HG03108 (cell line): ENCODE measurements at regions not wholly inside any gene's neighbourhood (a gene's known extent, or its start where the extent isn't known, plus 50 kb on each side); places are given as distances from the start of the nearest gene placed in this dataset.
"Not testable (repeated sequence)": the region's sequence is repeated elsewhere in the genome, so short reads cannot be mapped to it uniquely, and the experiment has no call there.

Experiments used
- ATAC-seq: cut with Tn5 transposase; IDR thresholded peaks from one replicate; pipeline ENCODE4 v1.9.1; 2021; ENCODE audit warnings: moderate library complexity; ENCODE audit not compliant: unreplicated experiment

GRCh38 chr5:1638658-1639400 lies 115.1 kb upstream of the LPCAT1 start:
- no peak for ATAC-seq

GRCh38 chr5:1637639-1638481 lies 114.1 kb upstream of the LPCAT1 start:
- no peak for ATAC-seq

GRCh38 chr5:1636981-1637638 lies 113.3 kb upstream of the LPCAT1 start:
- no peak for ATAC-seq

- ATAC-seq: not testable (repeated sequence)
Measured at GRCh38 chr5:1636208-1636770, 112.5 kb upstream of the LPCAT1 start.

GRCh38 chr5:1635477-1635876 lies 111.7 kb upstream of the LPCAT1 start:
- ATAC-seq: not testable (repeated sequence)

GRCh38 chr5:1634337-1634661 lies 110.5 kb upstream of the LPCAT1 start:
- no peak for ATAC-seq

- peak; percentile 93 for ATAC-seq
Measured at GRCh38 chr5:1633605-1634336, 110.0 kb upstream of the LPCAT1 start.

- ATAC-seq: not testable (repeated sequence)
Measured at GRCh38 chr5:1631004-1631403, 107.2 kb upstream of the LPCAT1 start.

- ATAC-seq: not testable (repeated sequence)
Measured at GRCh38 chr5:1626397-1626796, 102.6 kb upstream of the LPCAT1 start.

GRCh38 chr5:1619531-1619930 lies 95.8 kb upstream of the LPCAT1 start:
- not testable (repeated sequence) for ATAC-seq

GRCh38 chr5:1618296-1618865 lies 94.6 kb upstream of the LPCAT1 start:
- not testable (repeated sequence) for ATAC-seq

- ATAC-seq: not testable (repeated sequence)
Measured at GRCh38 chr5:1617236-1617755, 93.5 kb upstream of the LPCAT1 start.

GRCh38 chr5:1613515-1613914 lies 89.8 kb upstream of the LPCAT1 start:
- not testable (repeated sequence) for ATAC-seq

GRCh38 chr5:1610526-1610925 lies 86.8 kb upstream of the LPCAT1 start:
- not testable (repeated sequence) for ATAC-seq

- ATAC-seq: not testable (repeated sequence)
Measured at GRCh38 chr5:1609111-1609510, 85.4 kb upstream of the LPCAT1 start.

GRCh38 chr5:1608336-1608735 lies 84.6 kb upstream of the LPCAT1 start:
- ATAC-seq: not testable (repeated sequence)

GRCh38 chr5:1606951-1607350 lies 83.2 kb upstream of the LPCAT1 start:
- ATAC-seq: not testable (repeated sequence)

GRCh38 chr5:1603916-1604315 lies 80.2 kb upstream of the LPCAT1 start:
- not testable (repeated sequence) for ATAC-seq

GRCh38 chr5:1601565-1601964 lies 77.8 kb upstream of the LPCAT1 start:
- not testable (repeated sequence) for ATAC-seq
